GM18867 (cell line): ENCODE measurements at regions not wholly inside any gene's neighbourhood (a gene's known extent, or its start where the extent isn't known, plus 50 kb on each side); places are given as distances from the start of the nearest gene placed in this dataset.
"Not testable (repeated sequence)": the region's sequence is repeated elsewhere in the genome, so short reads cannot be mapped to it uniquely, and the experiment has no call there.

Experiments
- ATAC-seq: cut with Tn5 transposase; IDR thresholded peaks from one replicate; pipeline ENCODE4 v1.9.1; 2021; ENCODE audit warnings: mild to moderate bottlenecking, moderate library complexity; ENCODE audit not compliant: unreplicated experiment

DNA sequence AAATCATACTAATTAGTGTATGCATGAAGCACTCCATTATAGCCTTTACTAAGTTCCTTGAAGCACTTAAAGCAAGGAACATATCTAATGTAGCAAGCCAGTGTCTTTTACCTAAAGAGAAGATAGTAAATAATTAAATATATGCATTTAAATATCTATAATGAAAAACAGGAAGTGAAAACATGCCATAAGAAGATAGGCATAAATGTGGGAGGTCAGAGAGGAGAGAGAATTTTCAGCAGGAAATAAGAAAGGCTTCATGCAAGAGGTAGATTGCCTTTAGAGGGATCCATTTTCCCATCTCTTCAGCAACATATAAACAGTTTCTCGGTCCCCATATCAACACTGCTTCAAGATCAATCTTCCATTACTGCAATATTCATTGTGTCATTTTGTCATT, 599.8 kb downstream of the FRK start:
- no peak for ATAC-seq

DNA sequence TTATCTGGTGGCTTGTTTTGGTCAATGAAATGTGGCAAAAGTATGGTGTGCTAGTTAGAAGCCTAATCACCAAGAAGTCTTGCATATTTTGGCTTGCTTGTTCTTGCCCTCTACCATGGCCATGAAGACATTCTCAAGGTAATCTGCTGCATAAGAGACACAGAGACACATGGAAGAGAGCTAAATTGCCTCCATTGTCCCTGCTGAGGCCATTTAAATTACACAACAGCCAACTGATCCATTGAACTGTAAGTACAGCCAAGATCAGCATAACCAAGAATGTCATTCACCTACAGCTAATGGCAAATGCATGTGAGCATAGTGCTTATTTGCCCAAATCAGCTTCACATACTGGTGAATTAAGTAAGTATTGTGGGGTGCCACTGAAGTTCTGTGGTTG, 603.8 kb downstream of the FRK start:
- no peak for ATAC-seq

DNA sequence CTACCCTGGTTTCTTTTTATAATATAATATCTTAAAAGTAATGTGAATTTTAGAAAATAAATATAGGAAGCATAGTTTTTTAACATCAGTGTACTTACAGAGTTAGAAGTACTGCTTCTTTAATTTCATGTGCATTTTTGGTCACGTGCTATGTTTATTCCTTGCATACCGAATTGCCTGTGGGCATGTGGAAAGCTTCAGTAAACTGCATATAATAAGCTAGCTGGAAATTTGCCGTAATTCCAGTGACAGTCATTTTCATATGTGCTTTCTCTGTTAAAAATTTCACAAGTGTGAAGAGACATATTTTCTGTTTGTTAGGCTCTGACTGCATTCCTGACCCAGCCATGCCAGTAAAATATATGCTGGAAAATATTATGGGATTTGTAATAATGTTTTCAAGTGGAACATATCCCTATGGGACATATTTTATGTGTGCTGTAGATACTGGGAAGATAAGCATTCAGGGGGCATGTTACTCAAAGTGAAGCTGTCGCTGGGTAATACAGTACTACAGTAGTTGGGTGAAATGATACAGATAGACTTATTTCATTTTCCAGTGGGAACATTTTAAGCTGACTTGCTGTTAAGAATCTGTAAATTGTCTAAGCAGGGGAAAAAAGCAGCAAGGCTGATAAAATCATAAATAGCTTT, 616.7 kb downstream of the FRK start:
- no peak for ATAC-seq

DNA sequence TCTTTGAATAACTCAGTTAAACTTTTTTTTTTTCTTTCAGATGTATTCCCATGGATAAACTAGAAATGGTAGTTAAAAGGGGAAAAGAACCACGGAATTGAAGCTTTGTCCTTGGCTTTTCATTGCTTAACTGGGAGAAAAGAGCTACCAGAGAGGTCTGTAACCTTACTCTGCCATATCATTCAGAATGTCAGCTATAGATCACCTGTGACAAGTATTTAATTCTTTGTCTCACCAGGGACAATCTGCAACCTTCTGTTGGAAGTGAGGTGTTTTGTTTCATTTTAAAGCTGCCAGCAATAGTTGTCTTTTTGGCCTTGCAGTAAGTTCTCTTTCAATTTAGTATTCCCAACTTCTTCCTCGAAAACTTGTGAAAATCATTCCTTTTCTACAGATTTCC, 618.4 kb downstream of the FRK start:
- ATAC-seq: no peak

DNA sequence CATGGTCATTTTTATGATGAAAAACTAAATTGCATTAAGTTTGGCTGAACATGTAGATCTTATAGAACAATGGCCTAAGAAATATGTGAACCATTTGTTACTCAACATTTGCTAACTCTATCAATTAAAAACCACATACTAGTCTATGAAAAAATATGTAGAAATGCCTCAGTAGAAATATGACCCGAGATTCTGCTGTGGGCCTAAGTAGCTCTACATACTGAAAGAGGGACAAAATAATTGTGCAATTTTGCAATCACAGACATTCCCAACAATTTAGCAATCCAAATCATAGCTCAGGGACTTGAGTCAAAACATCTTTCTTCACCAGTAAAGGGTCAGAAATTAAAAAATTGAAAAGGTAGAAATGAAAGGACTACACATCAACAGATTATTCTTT, 619.0 kb downstream of the FRK start:
- no peak for ATAC-seq

DNA sequence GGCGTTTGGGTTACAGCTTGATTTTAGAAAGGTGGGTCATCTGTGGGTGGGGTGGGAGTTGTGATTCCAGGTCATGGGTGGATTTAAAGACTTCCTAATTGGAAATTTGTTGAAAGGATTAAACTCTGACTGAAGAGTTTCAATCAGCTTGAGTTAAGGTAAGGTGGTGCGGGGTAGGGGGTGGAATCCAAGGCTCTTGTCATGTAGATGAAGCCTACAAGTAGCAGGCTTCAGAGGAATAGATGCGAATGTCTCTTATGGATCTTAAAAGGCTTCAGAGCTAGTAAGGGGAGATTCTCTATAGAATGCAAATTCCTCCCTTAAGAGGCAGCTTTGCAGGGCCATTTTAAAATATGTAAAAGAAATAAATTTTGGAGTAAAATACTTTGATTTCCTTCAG, 645.3 kb downstream of the FRK start:
- no peak for ATAC-seq

DNA sequence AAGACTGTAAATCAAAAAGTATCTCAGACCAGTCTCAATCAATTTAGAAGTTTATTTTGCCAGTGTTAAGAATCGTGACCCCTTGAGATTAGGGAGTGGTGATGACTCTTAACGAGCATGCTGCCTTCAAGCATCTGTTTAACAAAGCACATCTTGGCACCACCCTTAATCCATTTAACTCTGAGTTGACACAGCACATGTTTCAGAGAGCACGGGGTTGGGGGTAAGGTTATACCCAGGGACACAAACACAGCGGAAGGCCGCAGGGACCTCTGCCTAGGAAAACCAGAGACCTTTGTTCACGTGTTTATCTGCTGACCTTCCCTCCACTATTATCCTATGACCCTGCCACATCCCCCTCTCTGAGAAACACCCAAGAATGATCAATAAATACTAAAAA, 645.8 kb downstream of the FRK start:
- not testable (repeated sequence) for ATAC-seq

DNA sequence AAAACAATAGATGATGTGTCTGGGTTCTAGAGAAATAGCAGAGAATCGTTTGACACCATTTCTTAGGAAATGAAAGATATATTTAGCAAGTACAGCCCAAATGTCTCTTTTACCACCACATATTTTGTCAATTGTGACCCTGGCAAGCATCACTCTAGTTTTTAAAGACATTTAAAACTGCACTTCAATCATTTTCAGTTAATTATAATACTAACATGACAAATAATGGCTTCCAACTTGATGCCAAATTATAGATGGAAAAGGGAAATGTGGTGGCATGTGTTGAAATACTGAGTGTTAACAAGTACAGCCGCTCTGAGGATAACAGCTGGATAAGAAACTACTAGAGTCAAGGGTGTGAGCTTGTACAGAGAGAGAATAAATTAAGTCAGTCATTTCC, 648.9 kb downstream of the FRK start:
- no peak for ATAC-seq

DNA sequence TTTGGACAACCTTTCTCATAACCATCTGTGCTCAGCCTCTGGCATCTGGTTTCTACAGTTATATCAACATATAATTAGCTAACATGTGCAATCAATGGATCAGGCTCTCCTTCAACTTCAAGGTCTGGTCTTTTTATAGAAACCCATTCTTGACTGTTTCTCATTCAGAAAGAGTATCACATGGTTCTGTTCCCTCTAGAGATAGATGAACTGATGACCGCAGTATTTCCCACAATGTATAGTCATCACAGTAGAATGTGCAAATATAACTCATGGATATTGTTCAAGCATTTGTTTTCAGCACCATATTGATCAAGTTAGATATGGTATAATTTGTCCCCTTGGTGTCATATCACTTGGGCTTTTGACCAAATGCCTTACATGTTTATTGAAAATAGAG, 656.2 kb downstream of the FRK start:
- no peak for ATAC-seq

DNA sequence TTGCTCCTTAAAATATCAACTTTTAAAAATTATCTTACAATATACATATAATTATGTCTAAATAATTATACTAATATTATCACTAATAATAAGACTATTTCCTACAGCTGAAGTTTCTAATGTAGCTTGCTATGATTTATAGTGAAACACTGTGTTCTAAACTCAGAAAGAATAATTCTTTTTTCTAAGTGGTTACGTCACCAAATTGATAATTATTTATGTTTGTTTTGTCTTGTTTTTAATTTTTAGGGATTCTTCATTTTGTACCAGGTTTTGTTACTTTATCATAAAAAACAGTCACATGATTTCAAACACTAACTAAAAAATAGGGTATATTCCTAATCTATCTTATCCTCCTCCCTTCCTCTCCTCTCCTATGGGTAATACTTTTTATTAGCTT, 662.1 kb downstream of the FRK start:
- no peak for ATAC-seq

DNA sequence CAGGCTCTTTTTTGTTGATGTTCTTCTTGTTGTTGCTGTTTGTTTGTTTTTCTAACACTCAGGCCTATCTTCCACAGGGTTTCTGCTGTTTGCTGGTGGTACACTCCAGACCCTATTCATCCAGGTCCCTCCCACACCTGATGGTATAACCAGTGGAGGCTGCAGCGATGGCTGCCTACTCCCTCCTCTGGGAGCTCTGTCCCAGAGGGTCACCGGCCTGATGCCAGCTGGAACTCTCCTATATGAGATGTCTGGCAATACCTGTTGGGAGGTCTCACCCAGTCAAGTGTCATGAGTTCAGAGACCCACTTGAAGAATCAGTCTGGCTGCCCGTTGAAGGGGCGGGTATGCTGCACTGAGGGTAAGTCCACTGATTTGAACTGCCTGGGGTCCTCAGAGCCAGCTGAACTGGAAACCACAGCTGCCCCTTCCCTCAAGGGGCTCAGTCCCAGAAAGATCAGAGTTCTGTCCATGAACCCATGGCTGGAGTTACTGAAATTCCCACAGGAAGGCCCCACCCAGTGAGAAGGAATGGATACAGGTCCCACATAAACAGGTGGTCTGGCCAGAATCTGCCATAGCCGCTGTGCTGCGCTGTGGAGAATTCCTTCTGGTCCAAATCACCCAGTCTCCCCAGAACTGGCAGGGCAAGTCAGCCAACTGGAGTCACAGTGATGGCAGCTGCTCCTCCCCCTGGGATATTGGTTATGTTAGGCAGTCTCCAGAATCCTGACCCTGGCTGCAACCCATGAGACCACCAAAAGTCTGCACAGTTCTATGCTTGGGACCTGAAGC, 664.4 kb downstream of the FRK start:
- no peak for ATAC-seq

DNA sequence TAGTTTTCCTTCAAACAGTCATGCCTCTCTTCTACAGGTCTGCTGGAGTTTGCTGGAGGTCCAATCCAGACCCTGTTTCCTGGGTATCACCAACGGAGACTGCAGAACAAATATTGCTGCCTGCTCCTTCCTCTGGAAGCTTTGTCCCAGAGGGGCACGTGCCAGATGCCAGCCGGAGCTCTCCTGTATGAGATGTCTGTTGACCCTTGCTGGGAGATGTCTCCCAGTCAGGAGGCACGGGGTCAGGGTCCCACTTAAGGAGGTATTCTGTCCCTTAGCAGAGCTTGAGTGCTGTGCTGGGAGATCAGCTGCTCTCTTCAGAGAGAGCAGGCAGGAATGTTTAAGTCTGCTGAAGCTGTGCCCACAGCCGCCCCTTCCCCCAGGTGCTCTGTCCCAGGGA, 666.9 kb downstream of the FRK start:
- no peak for ATAC-seq

DNA sequence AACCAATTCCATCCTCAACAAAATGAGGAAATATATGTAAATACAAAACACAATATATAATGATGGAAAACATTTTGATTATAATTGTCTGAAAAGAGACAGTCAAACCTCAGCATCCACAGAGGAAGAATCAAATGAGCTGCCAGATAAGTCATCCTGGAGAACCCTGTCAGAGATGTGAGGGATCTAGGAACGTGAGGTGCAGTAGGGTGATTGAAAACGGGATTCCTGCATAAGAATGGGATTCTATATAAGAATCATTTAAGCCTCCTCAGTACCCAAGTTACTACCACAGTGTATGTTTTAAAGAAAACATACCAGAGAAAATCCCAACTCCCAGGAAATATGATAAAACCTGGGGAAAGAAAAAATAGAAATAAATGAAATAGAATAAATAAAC, 690.5 kb downstream of the FRK start:
- ATAC-seq: no peak

DNA sequence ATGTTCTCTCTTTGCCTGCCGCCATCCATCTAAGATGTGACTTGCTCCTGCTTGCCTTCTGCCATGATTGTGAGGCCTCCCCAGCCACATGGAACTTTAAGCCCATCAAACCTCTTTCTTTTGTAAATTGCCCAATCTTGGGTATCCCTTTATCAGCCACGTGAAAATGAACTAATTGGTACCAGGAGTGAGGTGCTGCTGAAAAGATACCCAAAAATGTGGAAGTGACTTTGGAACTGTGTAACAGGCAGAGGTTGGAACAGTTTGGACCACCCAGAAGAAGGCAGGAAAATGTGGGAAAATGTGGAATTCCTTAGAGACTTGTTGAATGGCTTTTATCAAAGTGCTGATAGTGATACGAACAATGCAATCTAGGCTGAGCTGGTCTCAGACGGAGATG, 694.9 kb downstream of the FRK start:
- ATAC-seq: no peak

DNA sequence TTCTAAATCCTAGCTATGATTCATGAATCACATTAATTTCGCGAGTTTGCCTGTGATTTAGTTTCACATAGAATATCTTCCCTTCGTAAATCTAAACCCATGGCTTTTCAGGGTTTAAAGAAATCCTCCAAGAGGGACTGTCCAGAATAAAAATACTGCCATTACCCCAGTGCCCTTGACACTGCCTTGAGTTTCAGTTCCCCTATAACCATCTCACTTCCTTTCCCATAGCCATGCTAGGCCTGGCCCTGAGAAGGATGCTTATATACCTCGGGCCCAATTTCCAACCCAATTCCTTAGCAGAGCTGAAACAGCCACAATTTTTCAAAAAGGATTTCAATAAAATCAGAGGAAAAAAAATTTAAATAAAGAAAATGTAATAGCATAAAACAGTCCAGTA, 697.3 kb downstream of the FRK start:
- peak; percentile 87 for ATAC-seq

DNA sequence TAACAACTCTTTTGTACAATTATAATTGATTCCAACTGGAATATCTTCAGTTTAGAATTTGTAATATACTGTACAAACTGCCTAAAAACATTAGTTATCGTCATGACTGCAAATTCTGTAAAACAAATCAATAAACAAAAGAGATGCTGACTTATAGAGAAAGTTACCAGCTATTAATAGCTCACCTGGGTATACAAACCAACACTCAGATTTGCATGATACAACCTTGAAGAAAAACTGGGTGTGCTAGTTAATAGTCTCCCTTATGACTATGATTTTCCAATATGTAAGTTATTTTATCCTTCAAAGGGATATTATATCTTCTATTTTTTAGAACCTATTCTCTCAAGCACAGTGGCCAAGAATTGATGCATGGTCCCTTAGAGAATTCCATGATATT, 698.5 kb downstream of the FRK start:
- no peak for ATAC-seq

DNA sequence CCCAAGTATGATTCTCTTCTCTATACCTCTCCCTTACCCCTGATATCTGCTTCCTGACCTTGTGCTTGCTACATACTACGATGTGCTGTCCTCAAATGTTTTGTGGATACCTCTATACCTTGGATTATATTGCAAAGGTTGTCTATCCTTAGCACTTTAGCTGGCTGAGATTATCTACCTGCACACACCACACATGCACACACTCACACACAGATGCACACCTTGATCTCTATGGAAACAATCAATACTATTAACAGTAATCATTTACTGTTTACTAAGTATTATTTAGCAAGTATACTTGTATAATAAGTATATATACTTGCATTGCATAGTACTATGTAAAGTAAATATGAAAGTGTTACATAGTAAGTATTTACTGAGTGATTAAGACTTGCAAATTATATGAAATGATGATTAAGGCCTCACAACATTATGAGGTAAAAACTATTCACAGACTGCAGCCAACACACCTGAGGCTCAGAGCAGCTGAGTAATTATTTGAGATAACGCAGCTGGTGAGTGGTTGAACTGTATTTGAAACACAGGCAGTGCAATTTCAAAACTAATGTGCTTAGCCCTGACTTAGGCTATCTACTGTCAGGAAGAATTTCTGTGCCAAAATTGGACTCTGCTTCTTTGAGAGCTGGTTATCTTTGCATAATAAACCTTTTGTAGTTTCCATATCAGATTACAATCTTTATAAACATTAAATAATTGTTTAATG, 699.9 kb downstream of the FRK start:
- no peak for ATAC-seq

DNA sequence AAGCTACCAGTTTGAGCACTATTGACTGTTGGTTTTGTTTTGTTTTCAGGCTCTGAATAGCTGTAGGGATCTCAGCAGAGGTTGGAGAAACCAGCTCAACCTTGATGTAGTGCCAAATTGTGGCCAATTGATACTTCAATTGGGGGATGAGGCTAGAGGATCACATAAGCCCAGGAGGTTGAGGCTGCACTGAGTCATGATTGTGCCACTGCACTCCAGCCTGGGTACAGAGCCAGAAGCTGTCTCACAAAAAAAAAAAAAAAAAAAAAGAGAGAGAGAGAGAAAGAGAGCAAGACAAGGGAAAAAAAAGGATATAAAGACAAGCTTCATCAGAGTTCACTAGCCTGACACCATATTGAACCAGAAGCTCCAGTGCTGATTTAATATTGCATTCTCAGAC, 702.1 kb downstream of the FRK start:
- no peak for ATAC-seq

DNA sequence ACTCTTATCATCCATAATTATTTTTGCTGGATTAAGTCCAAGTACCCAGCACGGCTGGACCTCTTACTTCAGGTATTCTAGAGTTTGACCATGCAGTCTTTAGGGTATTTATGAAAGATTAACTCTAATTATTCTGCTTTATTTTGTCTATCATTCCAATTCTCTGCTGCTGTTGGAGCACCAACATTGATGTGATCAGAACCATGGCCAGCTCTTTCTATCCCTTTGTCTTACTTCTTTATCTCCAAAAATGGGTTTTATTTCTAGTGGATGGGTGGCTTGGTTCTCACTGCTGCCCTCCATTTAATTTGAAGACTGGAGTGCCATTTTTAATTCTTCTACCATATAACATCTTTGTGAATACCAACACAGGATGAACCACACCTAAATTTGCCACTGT, 704.3 kb downstream of the FRK start:
- no peak for ATAC-seq

DNA sequence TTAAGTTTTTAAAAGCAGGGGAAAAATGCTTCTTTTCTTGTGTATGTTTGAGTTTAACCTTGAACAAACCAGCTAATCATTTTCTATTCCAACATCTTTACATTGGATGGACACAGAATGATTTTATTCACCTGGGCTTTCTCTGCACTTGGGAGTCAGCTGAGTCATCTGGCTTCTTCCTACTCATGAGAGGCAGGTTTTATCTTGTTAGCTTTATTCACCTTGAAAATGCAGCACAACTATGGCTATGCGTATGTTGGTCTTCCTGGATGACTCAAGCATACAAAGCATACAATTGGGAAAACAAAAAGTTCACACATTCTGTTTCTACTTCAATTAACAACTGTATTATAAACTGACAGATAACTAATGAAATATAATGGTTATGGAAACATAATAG, 737.7 kb downstream of the FRK start:
- ATAC-seq: no peak

DNA sequence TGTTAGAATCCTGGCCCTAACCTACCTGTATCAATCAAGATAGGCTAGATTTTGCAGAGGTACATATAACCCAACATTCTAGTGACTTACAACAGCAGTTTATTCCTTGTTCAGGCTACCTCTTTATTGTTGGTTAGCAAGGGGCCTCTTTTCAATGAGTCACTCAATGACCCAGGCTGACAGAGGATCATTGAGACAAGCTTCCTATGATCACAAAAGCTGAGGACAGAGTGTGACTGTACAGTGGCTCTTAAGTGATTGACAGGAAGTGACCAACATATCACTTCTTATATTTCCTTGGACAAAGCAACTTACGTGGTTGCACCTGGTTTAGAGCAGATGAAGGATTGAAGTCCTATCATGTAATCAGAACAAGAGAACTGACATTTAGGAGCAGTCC, 740.9 kb downstream of the FRK start:
- no peak for ATAC-seq

DNA sequence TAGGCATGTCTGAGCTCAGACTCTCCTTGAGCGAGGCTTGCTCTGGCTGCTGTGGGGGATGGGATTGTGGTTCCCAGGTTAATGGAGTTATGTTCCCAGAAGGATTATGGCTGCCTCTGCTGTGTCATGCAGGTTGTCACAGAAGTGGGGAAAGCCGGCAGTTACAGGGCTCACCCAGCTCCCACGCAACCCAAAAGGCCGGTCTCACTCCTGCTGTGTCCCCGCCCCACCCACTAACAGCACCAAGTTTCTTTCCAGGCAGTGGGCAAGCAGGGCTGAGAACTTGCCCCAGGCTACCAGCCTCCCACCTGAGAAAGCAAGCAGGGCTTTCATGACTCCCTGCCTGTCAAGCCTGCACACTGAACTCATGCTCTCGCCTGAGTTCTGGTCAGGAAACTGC, 750.5 kb downstream of the FRK start:
- no peak for ATAC-seq
